AG08395 (cell line): ENCODE measurements at regions not wholly inside any gene's neighbourhood (a gene's known extent, or its start where the extent isn't known, plus 50 kb on each side); places are given as distances from the start of the nearest gene placed in this dataset.
A peak's percentile ranks its signal among the peaks of the same experiment; 100 is the strongest.

Experiments used
- DNase-seq: peaks from one replicate; pipeline ENCODE4 v3.0.0; 2012; ENCODE audit warnings: mixed read lengths, low spot score

DNA sequence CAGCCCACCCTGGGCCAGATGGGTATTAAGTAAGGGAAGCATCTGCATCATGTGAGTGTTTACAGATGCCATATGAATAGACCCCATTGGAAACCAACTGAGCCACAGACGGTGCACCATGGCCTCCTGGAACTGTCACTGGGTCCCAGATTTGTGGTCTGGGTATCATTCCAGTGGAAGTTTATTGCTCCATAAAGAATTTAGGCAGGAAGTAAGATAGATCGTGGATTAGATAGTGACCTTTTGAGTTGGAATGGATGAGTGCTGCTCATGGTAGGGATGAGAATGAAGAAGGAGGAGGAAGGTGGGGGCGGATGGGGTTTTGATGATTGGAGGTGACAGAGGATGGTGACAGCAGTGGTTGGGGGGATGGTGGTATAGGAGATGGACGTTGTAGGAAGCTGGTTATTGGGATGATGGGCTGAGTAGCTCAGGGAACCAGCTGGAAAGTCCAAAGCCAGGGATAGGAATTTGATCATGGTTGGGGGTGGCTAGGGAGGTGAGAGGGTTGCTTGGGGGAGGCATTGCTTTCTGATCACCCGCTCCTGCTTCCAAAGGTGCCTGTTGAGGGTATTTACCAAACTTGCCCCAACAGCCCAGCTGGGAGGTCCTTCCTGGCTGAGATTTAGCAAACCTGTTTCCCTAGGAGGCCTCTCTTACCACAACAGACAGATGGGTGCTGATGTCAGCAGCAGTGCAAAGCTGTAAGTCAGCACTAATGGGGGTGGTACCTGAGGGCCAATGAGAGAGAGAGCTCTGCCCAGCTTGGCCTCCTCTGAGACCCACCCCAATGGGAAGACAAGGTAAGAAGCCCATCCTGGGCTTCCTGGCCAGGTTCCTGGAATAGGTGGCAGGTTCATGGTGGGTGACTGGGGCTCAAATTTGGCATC, 78.0 kb downstream of the VEGFA start:
- DNase-seq, result no peak

DNA sequence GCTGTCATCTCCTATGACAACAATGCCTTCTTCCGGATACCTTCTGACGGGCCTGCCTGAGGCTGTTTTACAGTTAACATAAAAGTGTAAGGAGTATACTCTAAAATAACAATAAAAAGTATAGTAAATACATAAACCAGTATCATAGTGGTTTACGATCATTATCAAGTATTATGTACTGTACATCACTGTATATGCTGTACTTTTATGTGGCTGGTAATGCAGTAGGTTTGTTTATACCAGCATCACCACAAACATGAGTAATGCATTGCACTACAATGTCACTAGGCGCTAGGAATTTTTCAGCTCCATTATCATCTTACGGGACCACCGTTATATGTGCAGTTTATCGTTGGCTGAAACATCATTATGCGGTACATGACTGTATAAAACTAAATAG, 76.5 kb downstream of the VEGFA start:
- no peak for DNase-seq

DNA sequence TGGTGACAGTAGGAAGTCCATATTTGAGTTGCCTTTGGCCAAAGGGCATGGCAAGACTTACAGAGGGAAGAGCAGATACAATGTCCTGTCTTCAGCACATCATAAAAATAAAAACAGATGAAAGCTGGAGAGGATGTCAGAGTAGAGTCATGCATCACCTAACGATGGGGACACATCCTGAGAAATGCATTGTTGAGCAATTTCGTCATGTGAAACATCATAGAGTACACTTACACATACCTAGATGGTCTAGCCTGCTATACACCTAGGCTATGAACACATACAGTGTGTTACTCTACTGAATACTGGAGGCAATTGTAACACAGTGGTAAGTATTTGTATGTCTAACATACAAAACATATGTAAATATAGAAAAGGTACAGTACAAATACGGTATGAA, 75.6 kb downstream of the VEGFA start:
- no peak for DNase-seq

DNA sequence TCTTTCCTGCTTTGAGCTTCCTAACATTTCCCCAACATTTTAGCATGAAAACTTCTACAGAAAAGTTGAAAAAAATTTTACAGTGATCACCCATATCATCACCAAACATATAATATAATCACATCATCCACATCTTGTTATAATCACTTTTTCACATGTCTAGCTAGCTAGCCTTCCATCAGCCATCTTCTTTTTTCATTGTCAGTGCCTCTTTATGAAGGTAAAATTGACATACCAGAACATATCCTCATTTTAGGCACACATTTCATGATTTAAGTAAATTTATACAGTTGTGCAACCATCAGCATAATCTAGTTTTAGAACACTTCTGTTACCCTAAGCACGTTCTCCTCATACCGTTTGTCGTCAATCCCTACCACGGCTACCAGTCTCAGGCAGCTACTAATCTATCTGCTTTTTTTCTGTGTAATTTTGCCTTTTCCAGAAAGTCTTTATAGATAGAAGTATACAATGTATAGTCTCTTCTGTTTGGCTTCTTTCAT, 73.7 kb downstream of the VEGFA start:
- no peak for DNase-seq

DNA sequence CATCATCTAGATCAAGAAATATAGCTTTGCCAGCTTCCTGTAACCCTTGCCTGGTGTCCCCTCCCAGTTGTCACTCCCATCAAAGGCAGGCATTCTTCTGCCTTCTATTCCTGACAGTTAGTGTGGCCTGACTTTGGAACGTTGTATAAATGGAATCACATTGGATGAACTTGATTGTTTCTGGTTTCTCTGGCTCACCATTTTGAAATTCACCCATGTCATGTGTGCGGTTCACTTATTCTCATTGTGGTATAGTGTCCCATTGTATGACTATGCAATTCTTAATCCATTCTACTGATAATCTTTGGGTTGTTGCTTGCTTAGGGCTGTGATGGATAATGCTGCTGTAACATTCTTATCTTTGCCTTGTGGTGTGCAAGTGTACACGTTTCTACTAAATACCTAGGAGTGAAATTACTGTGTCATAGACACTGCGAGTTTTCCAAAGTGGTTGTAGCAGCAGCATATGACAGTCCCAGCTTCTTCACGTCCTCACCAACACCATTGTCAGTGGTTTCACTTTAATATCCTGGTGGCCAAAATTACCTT, 73.2 kb downstream of the VEGFA start:
- DNase-seq, result no peak

DNA sequence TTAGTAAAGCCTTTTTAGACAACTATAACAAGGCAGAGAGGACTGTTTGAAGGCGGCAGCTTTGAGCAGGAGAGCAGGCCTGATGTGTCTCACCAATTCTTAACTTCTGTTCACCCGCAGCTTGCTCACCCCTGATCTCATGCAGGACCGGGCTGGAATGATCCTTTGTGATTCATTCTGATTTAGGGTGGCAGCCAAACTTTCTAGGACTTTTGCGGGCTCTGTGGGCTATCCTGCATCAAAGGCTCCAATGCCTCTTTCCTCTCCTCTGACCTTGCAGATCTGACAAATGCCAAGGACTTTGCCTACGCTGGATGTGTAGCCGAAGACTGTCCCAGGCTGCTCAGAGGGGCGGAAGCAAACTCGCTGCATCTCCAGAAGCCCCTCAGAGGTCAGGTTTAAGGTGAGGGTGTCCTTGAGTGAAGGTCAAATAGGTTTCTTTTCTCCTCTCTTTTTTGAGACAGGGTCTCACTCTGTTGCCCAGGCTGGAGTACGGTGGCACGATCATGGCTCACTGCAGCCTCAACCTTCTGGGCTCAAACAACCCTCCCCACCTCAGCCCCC, 72.3 kb downstream of the VEGFA start:
- peak; percentile 68 for DNase-seq

DNA sequence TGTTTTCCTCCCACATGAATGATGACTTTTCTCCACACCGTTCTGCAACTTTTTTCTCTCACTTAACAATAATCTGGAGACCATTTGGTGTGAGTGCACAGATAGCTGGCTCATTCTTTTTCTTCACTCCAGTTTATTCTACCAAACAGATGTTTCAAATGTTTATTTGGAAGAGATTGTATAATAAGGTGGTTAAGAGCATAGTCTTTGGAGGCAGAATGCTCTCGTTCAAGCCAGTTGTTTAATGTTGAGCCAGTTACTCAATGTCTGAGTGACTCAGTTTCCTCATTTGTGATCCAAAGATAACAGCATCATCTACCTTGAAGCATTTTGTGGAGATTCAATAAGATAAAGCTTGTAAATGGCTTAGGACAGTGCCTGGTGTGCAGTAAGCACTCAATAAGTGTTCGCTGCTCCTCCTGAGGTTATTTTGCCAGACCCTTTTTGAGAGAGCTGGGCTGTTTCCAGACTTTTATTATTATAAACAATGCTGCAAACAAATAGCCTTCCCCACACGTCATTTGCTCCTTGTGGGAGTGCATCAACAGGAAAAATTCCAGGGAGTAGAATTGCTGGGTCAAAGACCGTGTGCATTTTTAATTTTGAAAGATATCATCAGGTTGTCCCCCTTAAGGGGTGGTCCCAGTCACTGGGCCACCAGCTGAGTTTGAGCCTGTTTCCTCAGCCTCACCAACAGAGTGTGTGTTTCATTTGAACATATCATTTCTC, 70.6 kb downstream of the VEGFA start:
- DNase-seq, result no peak

DNA sequence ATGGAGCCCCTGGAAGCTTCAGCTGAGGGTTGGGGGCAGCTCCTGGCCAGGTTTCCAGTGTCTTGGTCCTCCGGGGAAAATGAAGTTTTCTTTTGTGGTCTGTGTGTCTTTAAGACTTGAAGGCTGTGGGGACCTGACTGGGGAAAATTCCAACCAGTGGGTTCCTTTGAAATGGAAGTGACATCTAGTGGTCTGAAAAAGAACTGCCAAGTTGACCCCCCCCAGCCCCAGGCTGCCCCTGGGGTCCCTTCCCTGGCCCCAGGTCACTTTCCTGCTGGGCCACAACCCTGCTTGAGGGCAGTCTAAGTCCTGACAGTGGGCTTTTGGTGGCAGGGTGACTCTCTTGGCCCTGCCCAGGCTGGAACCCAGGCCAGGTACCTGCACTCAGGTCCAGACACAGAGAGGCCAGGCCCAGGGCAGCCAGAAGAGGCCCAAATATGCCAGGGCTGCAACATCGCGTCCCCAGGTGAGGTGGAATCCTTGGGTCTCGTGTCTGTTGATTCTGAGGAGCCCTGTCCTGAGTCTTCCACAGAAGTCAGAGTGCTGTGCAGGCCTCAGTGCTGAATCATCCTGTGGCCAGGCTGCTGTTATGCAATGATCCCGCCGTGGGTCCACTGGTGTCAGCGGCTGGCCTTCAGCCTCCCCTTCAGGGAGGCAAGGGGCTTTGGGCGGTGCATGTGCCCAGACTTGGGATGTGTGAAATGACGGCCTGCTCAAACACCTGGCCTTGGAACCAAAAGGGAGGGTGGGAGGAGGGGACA, 68.4 kb downstream of the VEGFA start:
- DNase-seq, result peak; percentile 84

DNA sequence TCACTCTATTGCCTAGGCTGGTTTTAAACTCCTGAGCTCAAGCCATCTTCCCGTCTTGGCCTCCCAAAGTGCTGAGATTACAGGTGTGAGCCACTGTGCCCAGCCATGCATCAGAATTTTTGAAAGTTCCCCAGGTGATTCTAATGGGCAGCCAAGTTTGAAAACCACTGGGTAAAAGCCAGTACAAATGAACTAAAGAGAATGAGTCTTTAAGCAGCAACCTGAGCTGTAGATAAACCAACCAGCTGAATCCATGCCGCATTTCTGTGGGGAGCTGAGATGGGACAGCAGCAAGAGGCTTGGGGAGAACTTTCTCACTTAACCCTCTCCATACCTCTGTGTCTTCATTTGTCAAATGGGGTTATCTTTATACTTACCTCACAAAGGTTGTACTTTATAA, 67.5 kb downstream of the VEGFA start:
- no peak for DNase-seq

- peak; percentile 31 for DNase-seq
Measured at GRCh38 chr6:43836507-43837240, 66.7 kb downstream of the VEGFA start.
